ENCODE measurements at regions not wholly inside any gene's neighbourhood (a gene's known extent, or its start where the extent isn't known, plus 50 kb on each side); places are given as distances from the start of the nearest gene placed in this dataset.

DNA sequence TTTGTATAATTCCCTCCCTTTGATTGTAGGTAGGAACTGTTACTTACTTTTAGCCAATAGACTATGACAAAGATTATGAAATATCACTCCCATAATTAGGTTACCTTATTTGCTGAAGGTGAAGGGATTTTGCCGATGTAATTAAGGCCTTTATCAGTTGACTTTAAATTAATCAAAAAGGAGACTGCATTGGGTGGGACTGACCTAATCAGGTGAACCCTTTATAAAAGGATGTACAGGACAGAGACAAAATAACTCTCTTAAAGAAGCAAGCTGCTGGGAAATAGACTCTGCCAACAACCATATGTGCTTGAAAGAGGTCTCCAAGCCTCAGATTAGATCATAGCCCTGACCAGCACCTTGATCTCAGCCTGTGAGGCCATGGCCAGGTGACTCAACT is 167.6 kb downstream of the SOX3 start:
- TF ChIP-seq POLR2A (IDR thresholded peaks at IDR 0.05) (no peak), CTCF (IDR thresholded peaks at IDR 0.05) (no peak), EP300 (IDR thresholded peaks at IDR 0.05) (no peak)
